WTC11 (cell line): ENCODE measurements at regions not wholly inside any gene's neighbourhood (a gene's known extent, or its start where the extent isn't known, plus 50 kb on each side); places are given as distances from the start of the nearest gene placed in this dataset.

Source experiments
- ATAC-seq: fragments of 200-7000 bp; cut with Tn5 transposase; 2 replicates; pipeline ENCODE4 v1.10.0; 2021; ENCODE audit warnings: mild to moderate bottlenecking, moderate library complexity
- CTCF ChIA-PET: fragments of 300-600 bp; sonication (Branson Sonifier 250); formaldehyde crosslinking; loops from one replicate; lab custom pipeline; 2021; ENCODE audit warnings: antibody characterized with exemption; lab: Charles Lee
- POLR2A ChIA-PET: fragments of 350-600 bp; sonication (Branson Sonifier 250); formaldehyde crosslinking; loops from one replicate; lab custom pipeline; 2021; ENCODE audit warnings: antibody characterized with exemption; lab: Charles Lee
- DNase-seq: peaks from one replicate; pipeline ENCODE4 v3.0.0; 2021; ENCODE audit warnings: low spot score
- H3K27ac Mint-ChIP-seq: 2 replicates; pipeline ENCODE4 v1.8.0; 2021; ENCODE audit warnings: mixed read lengths
- H3K27me3 Mint-ChIP-seq: 2 replicates; pipeline ENCODE4 v1.8.0; 2021; ENCODE audit warnings: low read depth, mild to moderate bottlenecking, moderate library complexity, mixed read lengths
- H3K36me3 Mint-ChIP-seq: 2 replicates; pipeline ENCODE4 v1.8.0; 2021; ENCODE audit warnings: mixed read lengths
- H3K4me1 Mint-ChIP-seq: 2 replicates; pipeline ENCODE4 v1.8.0; 2022; ENCODE audit warnings: mixed read lengths
- H3K4me3 Mint-ChIP-seq: 2 replicates; pipeline ENCODE4 v1.8.0; 2021; ENCODE audit warnings: mild to moderate bottlenecking, moderate library complexity, mixed read lengths
- H3K9me3 Mint-ChIP-seq: 2 replicates; pipeline ENCODE4 v1.8.0; 2021; ENCODE audit warnings: mixed read lengths
- ATF1 ChIP-seq: sonication (generic); formaldehyde crosslinking; IDR thresholded peaks from 2 replicates; pipeline ENCODE4 v1.8.1; 2023; ENCODE audit warnings: mild to moderate bottlenecking, moderate library complexity, missing genetic modification reagents
- EMX1 ChIP-seq: fragments of 250-450 bp; sonication (Bioruptor Pico); IDR thresholded peaks from 2 replicates; pipeline ENCODE4 v1.8.0; 2021; ENCODE audit warnings: mild to moderate bottlenecking
- FOXP1 ChIP-seq: sonication (generic); formaldehyde crosslinking; IDR thresholded peaks from 2 replicates; pipeline ENCODE4 v1.8.0; 2022; ENCODE audit warnings: missing genetic modification reagents, mild to moderate bottlenecking, moderate library complexity, borderline replicate concordance
- GABPB1 ChIP-seq: sonication (generic); formaldehyde crosslinking; IDR thresholded peaks from 2 replicates; pipeline ENCODE4 v1.8.1; 2023; ENCODE audit warnings: mild to moderate bottlenecking, missing genetic modification reagents
- GTF2I ChIP-seq: fragments of 250-450 bp; sonication (Bioruptor Pico); conservative IDR thresholded peaks from 2 replicates; pipeline ENCODE4 v1.4.0; 2021; ENCODE audit warnings: mild to moderate bottlenecking
- HMGA2 ChIP-seq: fragments of 250-450 bp; sonication (Bioruptor Pico); IDR thresholded peaks from 2 replicates; pipeline ENCODE4 v1.4.0; 2021; ENCODE audit warnings: mild to moderate bottlenecking, moderate library complexity
- IRF2 ChIP-seq: sonication (generic); formaldehyde crosslinking; IDR thresholded peaks from 2 replicates; pipeline ENCODE4 v1.8.0; 2022; ENCODE audit warnings: low read depth, missing genetic modification reagents, borderline replicate concordance
- JAZF1 ChIP-seq: fragments of 250-450 bp; sonication (Bioruptor Pico); IDR thresholded peaks from 2 replicates; pipeline ENCODE4 v1.9.0; 2021; ENCODE audit warnings: moderate library complexity, mild to moderate bottlenecking, inconsistent platforms
- KAT7 ChIP-seq: sonication (generic); formaldehyde crosslinking; IDR thresholded peaks from 2 replicates; pipeline ENCODE4 v1.8.1; 2023; ENCODE audit warnings: missing genetic modification reagents, mild to moderate bottlenecking, borderline replicate concordance
- MXD4 ChIP-seq: fragments of 250-450 bp; sonication (Bioruptor Pico); IDR thresholded peaks from 2 replicates; pipeline ENCODE4 v1.8.0; 2021; ENCODE audit warnings: mild to moderate bottlenecking, moderate library complexity, borderline replicate concordance
- MYBL2 ChIP-seq: sonication (generic); formaldehyde crosslinking; IDR thresholded peaks from 2 replicates; pipeline ENCODE4 v1.8.1; 2023; ENCODE audit warnings: mild to moderate bottlenecking, moderate library complexity, missing genetic modification reagents
- NFE2L1 ChIP-seq: sonication (generic); formaldehyde crosslinking; IDR thresholded peaks from 2 replicates; pipeline ENCODE4 v1.8.1; 2023; ENCODE audit warnings: missing genetic modification reagents
- NR2C2 ChIP-seq: sonication (generic); formaldehyde crosslinking; IDR thresholded peaks from 2 replicates; pipeline ENCODE4 v1.8.0; 2022; ENCODE audit warnings: mild to moderate bottlenecking, missing genetic modification reagents
- PRRX2 ChIP-seq: fragments of 250-450 bp; sonication (Bioruptor Pico); IDR thresholded peaks from 2 replicates; pipeline ENCODE4 v1.8.0; 2021; ENCODE audit warnings: mild to moderate bottlenecking
- TEAD4 ChIP-seq: sonication (generic); formaldehyde crosslinking; IDR thresholded peaks from 2 replicates; pipeline ENCODE4 v1.8.0; 2022; ENCODE audit warnings: mild to moderate bottlenecking, missing genetic modification reagents
- TP53 ChIP-seq: sonication (generic); formaldehyde crosslinking; IDR thresholded peaks from 2 replicates; pipeline ENCODE4 v1.8.1; 2023; ENCODE audit warnings: mild to moderate bottlenecking, missing genetic modification reagents
- ZNF263 ChIP-seq: sonication (generic); formaldehyde crosslinking; IDR thresholded peaks from 2 replicates; pipeline ENCODE4 v1.8.1; 2022; ENCODE audit warnings: low read depth, mild to moderate bottlenecking, moderate library complexity, missing genetic modification reagents
- ZNF317 ChIP-seq: sonication (generic); formaldehyde crosslinking; IDR thresholded peaks from 2 replicates; pipeline ENCODE4 v1.8.1; 2023; ENCODE audit warnings: low read depth, mild to moderate bottlenecking, moderate library complexity, missing genetic modification reagents, borderline replicate concordance
- ZNF671 ChIP-seq: fragments of 250-450 bp; sonication (Bioruptor Pico); IDR thresholded peaks from 2 replicates; pipeline ENCODE4 v1.8.0; 2021; ENCODE audit warnings: mild to moderate bottlenecking
- TF ChIP-seq, protein P1 (sequence below): fragments of 200-600 bp; IDR thresholded peaks from 2 replicates; pipeline ENCODE4 v1.8.0; 2022; ENCODE audit warnings: antibody characterized with exemption
- TF ChIP-seq, protein P2 (sequence below): sonication (generic); formaldehyde crosslinking; IDR thresholded peaks from 2 replicates; pipeline ENCODE4 v1.8.1; 2023; ENCODE audit warnings: mild to moderate bottlenecking, missing genetic modification reagents, moderate library complexity
- TF ChIP-seq, protein P3 (sequence below): sonication (generic); formaldehyde crosslinking; IDR thresholded peaks from 2 replicates; pipeline ENCODE4 v1.8.0; 2023; ENCODE audit warnings: mild to moderate bottlenecking, missing genetic modification reagents
- TF ChIP-seq, protein P4 (sequence below): sonication (generic); formaldehyde crosslinking; IDR thresholded peaks from 2 replicates; pipeline ENCODE4 v1.8.1; 2023; ENCODE audit warnings: mild to moderate bottlenecking, missing genetic modification reagents

DNA sequence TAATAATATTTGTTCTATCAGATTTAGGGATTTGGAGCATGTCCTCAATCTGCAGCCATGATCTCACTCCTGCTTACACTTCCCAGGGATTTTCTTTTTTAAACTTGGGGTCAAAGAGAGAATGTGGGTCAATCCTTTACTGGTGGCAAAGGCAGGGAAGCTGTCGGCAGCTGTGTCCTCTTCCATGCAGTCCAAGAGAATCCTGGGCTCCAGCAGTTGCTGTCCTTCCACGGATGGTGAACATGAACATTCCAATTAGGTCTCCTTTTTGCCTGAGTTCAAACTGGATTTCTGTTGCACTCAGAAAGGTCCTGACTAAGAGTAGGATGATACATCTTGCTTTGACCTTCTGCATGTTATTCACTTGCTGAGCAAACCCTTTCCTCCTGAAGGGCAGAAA is 73.9 kb downstream of the ARL6IP4 start:
- no peaks in the 10 kb centered on the region for H3K9me3 Mint-ChIP-seq
- H3K27ac Mint-ChIP-seq: no peak overlapping the region
- H3K36me3 Mint-ChIP-seq: no peaks in the 10 kb centered on the region
- no peak for TF ChIP-seq MXD4 (CRISPR knock-in tag)
- TF ChIP-seq ATF1 (CRISPR knock-in tag): no peak
- TF ChIP-seq NFE2L1: no peak
- no peak for TF ChIP-seq GTF2I
- TF ChIP-seq HMGA2 (CRISPR knock-in tag): no peak
- TF ChIP-seq, protein P1, sequence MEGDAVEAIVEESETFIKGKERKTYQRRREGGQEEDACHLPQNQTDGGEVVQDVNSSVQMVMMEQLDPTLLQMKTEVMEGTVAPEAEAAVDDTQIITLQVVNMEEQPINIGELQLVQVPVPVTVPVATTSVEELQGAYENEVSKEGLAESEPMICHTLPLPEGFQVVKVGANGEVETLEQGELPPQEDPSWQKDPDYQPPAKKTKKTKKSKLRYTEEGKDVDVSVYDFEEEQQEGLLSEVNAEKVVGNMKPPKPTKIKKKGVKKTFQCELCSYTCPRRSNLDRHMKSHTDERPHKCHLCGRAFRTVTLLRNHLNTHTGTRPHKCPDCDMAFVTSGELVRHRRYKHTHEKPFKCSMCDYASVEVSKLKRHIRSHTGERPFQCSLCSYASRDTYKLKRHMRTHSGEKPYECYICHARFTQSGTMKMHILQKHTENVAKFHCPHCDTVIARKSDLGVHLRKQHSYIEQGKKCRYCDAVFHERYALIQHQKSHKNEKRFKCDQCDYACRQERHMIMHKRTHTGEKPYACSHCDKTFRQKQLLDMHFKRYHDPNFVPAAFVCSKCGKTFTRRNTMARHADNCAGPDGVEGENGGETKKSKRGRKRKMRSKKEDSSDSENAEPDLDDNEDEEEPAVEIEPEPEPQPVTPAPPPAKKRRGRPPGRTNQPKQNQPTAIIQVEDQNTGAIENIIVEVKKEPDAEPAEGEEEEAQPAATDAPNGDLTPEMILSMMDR: no peak
- no peak for TF ChIP-seq IRF2 (CRISPR knock-in tag)
- TF ChIP-seq TP53 (CRISPR knock-in tag): no peak
- no peak for TF ChIP-seq FOXP1
- no peak for TF ChIP-seq EMX1 (CRISPR knock-in tag)
- TF ChIP-seq, protein P2, sequence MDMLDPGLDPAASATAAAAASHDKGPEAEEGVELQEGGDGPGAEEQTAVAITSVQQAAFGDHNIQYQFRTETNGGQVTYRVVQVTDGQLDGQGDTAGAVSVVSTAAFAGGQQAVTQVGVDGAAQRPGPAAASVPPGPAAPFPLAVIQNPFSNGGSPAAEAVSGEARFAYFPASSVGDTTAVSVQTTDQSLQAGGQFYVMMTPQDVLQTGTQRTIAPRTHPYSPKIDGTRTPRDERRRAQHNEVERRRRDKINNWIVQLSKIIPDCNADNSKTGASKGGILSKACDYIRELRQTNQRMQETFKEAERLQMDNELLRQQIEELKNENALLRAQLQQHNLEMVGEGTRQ (CRISPR knock-in tag): no peak
- TF ChIP-seq ZNF671 (CRISPR knock-in tag): no peak
- TF ChIP-seq ZNF317: no peak
- TF ChIP-seq TEAD4 (CRISPR knock-in tag): no peak
- TF ChIP-seq GABPB1 (CRISPR knock-in tag): no peak
- TF ChIP-seq, protein P3, sequence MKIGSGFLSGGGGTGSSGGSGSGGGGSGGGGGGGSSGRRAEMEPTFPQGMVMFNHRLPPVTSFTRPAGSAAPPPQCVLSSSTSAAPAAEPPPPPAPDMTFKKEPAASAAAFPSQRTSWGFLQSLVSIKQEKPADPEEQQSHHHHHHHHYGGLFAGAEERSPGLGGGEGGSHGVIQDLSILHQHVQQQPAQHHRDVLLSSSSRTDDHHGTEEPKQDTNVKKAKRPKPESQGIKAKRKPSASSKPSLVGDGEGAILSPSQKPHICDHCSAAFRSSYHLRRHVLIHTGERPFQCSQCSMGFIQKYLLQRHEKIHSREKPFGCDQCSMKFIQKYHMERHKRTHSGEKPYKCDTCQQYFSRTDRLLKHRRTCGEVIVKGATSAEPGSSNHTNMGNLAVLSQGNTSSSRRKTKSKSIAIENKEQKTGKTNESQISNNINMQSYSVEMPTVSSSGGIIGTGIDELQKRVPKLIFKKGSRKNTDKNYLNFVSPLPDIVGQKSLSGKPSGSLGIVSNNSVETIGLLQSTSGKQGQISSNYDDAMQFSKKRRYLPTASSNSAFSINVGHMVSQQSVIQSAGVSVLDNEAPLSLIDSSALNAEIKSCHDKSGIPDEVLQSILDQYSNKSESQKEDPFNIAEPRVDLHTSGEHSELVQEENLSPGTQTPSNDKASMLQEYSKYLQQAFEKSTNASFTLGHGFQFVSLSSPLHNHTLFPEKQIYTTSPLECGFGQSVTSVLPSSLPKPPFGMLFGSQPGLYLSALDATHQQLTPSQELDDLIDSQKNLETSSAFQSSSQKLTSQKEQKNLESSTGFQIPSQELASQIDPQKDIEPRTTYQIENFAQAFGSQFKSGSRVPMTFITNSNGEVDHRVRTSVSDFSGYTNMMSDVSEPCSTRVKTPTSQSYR (CRISPR knock-in tag): no peak
- no peak for TF ChIP-seq NR2C2 (CRISPR knock-in tag)
- no peaks in the 10 kb centered on the region; the same call in 1 of the 2 replicates for H3K27me3 Mint-ChIP-seq
- DNase-seq: no peak
- no peak overlapping the region for H3K4me3 Mint-ChIP-seq
- H3K4me1 Mint-ChIP-seq: 0 out of 2 replicates have a peak, but pooled peaks cover 2% of the 10 kb centered on the region
- ChIA-PET CTCF (interaction anchor here (2.3 kb wide), 1 partner anchor 11 kb away, joined by 7 read pairs; no protein-coding TSS in a partner anchor), POLR2A (no interaction called here)
- no peak for ATAC-seq

DNA sequence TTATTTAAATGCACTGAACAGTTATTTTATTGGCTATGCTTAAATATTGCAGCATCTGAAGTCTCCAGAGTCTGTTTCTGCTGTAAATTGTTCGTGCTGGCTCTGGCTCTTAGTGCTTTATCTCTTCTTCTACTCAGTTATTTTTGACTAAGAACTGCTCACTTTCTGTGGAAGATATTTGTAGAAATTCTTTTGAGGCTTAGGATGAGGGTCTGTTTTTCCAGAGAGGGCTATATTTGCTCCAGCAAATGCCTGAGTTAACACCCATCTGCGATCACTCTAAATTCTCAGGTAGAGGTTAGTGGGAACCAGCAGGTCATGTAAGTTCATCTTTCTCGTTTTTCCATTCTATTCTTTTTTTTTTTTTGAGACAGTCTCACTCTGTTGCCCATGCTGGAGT is 71.1 kb downstream of the ARL6IP4 start:
- no peak for ATAC-seq
- POLR2A ChIA-PET: no interaction called here
- CTCF ChIA-PET: no interaction called here

More for the DNA sequence above, 71.1 kb downstream of the ARL6IP4 start:
- H3K36me3 Mint-ChIP-seq: no peaks in the 10 kb centered on the region
- H3K9me3 Mint-ChIP-seq: no peaks in the 10 kb centered on the region
- no peak for TF ChIP-seq KAT7 (CRISPR knock-in tag)
- no peak for TF ChIP-seq MYBL2
- TF ChIP-seq ZNF263: no peak
- TF ChIP-seq, protein P2 (CRISPR knock-in tag): no peak
- TF ChIP-seq JAZF1: no peak
- TF ChIP-seq ZNF671 (CRISPR knock-in tag): no peak
- TF ChIP-seq PRRX2 (CRISPR knock-in tag): no peak
- TF ChIP-seq IRF2 (CRISPR knock-in tag): no peak
- TF ChIP-seq, protein P4, sequence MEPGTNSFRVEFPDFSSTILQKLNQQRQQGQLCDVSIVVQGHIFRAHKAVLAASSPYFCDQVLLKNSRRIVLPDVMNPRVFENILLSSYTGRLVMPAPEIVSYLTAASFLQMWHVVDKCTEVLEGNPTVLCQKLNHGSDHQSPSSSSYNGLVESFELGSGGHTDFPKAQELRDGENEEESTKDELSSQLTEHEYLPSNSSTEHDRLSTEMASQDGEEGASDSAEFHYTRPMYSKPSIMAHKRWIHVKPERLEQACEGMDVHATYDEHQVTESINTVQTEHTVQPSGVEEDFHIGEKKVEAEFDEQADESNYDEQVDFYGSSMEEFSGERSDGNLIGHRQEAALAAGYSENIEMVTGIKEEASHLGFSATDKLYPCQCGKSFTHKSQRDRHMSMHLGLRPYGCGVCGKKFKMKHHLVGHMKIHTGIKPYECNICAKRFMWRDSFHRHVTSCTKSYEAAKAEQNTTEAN: no peak
- no peak for DNase-seq
- H3K4me3 Mint-ChIP-seq: no peak overlapping the region
- H3K27ac Mint-ChIP-seq: no peak overlapping the region
- H3K4me1 Mint-ChIP-seq: no peaks in the 10 kb centered on the region
- H3K27me3 Mint-ChIP-seq: no peaks in the 10 kb centered on the region
